ENCODE measurements at regions not wholly inside any gene's neighbourhood (a gene's known extent, or its start where the extent isn't known, plus 50 kb on each side); places are given as distances from the start of the nearest gene placed in this dataset.

- DNase-seq: no peak
Measured at GRCh38 chr12:92552412-92553108, 150.2 kb upstream of the PLEKHG7 start.

DNA sequence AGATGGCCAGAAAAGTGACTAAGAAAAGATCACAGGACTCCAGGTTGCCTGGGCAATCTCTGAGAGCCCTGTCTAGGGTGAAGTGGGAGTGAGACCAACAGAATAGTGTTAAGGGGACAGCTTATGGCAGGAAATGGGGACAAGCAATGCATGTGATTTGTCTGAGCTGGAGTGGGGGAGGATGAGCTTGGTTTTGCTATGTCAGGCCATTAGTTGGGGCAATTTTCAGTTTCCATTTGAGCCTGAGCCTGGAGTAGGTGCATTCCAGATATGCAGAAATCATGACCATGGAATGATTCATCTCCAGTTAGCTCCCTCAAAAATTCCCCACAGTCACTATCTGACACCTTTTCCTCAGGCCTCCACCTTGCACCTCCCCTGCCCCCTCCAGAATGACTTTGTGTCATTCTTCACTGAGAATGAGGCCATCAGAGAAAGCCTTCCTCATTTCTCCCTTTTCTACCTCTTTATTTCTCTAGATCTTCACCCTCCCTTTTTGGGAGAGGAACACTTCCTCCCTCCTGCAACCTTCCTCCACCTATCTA lies 150.9 kb upstream of the PLEKHG7 start:
- DNase-seq: peak; percentile 74

DNA sequence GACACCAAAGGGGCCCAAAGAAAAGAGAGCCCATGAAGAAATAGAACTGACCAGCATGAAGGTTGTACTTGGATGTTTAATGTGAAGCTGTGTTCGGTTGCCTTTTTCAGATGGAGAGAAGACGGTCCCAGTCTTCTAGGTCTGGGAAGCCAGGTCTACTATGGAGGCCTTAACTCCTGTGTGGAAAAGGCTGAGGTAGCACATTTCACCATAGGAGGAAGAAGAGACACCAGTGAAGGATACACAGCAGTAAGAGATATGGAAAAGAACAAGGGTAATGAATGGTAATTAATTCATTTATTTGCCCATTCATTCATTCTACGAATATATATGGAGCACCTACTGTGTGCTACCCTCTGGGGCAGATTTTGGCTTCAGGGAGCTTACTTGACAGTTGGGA lies 151.6 kb upstream of the PLEKHG7 start:
- no peak for DNase-seq

DNA sequence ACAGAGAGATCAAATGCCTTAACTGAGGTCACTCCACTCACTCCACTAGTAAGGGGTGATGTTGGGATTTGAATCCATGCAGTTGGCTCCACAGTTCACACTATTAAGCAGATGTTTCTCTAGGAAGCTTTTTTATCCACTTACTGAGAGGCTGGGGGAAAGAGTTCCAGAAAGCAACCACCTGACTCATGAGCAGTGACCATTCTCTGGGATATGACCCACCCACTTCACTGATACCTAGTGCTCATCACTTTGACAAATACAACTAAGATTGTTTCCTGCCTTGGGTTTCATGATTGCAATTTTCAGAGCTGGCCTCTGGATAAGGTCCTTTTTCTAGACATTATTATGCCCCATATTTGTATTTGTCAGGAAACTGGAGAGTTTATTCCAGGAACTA lies 152.1 kb upstream of the PLEKHG7 start:
- DNase-seq: no peak

GRCh38 chr12:92550254-92550653 lies 152.5 kb upstream of the PLEKHG7 start:
- no peak for DNase-seq

DNA sequence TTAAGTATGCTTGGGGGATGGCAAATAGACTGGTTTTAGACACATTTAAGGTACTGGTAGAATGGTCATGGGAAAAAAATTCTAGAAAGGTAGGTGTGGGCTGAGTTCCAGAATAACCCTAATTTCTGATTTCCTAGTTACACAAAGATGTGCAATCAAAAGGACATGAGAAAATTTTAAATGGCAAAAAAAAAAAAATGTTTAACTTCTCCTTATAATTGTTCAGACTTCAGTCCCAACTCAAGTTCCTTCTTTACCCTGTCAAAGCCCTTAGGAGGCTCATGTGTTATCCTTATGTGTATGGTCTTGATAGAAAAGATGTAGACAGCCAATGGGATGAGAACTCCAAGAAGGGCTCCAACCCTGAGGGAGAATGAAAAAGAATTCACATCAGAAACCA lies 153.3 kb upstream of the PLEKHG7 start:
- DNase-seq: no peak

- no peak for DNase-seq
Measured at GRCh38 chr12:92547906-92548305, 154.9 kb upstream of the PLEKHG7 start.

GRCh38 chr12:92547420-92547819 lies 155.4 kb upstream of the PLEKHG7 start:
- DNase-seq: no peak

- no peak for DNase-seq
Measured at GRCh38 chr12:92546635-92547348, 156.0 kb upstream of the PLEKHG7 start.

DNA sequence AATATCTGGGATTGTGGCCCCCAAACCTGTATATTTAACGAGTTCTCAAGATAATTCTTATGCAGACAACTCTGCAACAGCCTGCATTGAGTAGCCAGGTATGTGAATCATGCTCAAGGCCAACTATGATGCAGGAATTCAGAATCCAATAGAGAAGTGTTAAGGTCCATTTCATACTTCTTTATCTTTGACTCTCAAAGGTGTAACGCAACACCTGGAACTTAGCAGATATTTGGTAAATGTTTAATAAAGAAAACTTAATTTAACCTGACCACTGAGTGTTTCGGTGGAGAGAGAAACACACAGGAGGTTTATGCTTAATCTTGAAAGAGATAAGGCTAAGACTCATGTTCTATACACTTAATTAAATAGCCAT lies 156.5 kb upstream of the PLEKHG7 start:
- no peak for DNase-seq

- no peak for DNase-seq
Measured at GRCh38 chr12:92544322-92544721, 158.5 kb upstream of the PLEKHG7 start.

- DNase-seq: no peak
Measured at GRCh38 chr12:92543840-92544239, 158.9 kb upstream of the PLEKHG7 start.

DNA sequence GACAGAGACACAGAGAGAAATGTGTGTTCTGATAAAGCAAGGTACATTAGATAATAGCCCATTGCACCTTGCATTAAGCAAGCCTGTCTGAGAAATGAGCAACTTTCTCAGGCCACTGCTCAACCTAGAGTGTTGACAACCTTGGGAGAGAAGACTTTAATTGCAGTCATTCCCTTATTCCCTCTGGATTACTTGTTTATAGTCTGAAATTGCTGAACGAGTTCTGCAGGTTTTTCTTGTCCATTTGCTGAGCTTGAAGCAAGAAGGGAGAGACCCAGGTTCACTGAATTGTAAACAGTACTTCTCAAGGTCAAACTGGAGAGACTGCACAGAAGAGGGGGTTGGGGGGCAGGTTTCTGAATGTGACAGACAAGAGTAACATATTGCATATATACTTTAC lies 159.4 kb upstream of the PLEKHG7 start:
- no peak for DNase-seq

DNA sequence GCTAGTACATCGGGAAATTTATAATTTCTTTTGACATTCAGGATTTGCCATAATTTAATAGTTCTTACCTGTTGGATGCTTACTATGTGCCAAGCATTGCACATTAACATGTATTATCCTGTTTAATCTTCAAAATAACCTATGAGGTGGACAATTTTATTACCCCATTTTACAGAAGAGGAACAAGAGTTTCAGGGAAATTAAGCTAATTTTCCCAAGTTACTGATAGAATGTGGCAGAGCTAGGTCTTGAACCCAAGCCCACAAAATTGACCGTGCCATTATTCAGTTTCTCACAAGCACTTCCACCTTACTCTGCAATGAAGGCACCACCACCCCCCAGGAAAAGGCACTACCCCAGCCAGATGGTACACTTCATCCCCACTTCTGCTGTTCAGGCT lies 161.1 kb upstream of the PLEKHG7 start:
- DNase-seq: no peak

DNA sequence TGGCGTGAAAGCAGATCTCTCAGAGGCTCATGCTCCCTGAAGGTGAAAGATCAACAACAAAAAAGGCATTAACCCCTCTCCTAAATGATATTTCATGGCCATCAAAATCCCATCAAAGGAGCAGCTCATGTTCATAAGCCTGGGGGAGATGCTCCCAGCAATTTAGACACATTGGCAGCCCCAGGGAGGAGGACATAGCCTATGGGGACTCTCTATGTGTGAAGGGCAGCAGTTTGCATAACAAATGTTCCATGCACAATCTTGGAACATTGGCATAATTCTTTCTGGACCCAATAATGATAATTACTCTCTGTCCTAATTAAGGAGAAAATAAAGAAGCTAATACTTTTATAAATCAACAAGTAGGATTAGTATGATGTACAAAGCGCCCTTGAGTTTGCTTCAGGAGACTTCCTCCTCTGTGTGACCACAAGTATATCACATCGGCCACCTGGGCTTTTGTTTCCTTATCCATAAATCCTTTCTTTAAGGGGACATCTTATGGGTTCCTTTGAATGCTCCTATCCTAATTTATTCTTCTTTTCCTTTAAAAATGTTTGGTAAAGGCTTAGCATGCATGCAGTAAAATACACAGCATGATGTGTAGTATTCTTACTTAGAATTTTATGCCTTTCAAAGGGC lies 161.9 kb upstream of the PLEKHG7 start:
- no peak for DNase-seq

DNA sequence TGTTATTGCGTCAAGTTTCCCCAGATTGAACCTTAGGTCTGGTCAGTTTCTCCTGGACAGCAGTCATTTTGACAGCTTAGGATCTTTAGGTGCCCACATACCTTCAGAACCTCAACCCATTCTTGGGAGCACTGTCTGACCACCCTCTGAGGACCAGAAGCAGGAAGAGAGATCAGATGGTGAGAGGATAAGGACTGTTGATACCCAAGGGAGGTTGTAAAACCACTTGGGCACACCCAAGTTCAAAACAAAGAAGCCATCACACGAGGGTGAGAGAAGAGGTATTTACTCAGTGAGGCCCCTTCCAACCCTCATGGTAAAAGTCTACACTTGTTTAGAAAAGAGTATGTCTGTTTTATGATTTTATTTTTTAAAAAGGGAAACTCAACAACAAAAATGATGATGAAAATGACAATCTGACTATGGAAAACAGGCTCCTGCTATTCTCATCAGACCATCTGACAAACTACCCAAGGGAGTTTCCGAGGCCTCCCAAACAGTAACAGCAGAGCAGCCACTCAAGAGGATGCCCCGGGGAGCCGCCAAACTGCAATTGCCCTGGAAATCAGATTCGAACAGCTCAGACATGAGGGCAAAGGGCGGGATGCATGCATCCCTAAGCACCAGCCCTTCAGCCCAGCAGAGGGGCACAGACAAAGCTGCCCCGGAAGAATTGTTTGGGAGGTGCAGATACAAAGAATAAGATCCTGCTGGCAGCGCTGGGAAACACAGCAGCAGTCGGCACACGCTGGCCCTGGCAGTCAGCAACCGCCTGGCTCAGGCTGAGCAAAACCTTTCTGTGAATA lies 162.6 kb upstream of the PLEKHG7 start:
- DNase-seq: no peak

GRCh38 chr12:92539110-92539749 lies 163.6 kb upstream of the PLEKHG7 start:
- peak; percentile 11 for DNase-seq

DNA sequence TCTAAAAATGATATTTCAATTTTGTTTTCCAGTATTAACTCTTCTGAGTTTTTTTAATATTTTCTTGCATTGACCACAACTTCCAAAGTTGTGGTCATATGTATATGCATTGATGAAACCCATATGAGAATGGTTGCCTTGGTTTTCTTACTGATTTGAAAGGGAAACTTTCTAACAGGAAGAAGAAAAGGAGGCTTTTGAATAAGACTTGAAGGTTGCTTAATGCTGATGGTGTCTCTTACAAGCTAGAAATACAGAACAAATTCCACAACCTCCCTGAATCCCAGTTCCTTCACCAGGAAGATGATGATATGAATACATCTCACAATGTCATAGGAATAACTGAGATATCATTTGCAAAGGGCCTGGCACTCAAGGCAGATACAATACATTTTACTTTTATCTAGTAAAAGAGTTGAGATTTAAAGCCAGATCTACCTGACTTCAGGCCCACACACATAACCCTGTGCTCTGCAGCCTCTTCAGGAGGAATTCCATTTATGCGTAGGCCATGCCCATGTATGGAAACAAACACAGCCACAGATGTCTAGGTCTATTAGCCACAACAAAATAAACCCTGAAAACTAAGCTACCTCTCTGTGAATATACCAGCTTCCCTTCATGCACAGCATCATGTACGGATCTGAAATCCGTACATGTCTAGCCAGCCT lies 165.4 kb upstream of the PLEKHG7 start:
- no peak for DNase-seq

- DNase-seq: no peak
Measured at GRCh38 chr12:92535961-92536360, 166.8 kb upstream of the PLEKHG7 start.

GRCh38 chr12:92533280-92533890 lies 169.4 kb upstream of the PLEKHG7 start:
- no peak for DNase-seq

- DNase-seq: no peak
Measured at GRCh38 chr12:92530706-92531105, 172.1 kb upstream of the PLEKHG7 start.

- no peak for DNase-seq
Measured at GRCh38 chr12:92529944-92530343, 172.8 kb upstream of the PLEKHG7 start.
